ENCODE measurements at regions not wholly inside any gene's neighbourhood (a gene's known extent, or its start where the extent isn't known, plus 50 kb on each side); places are given as distances from the start of the nearest gene placed in this dataset.

DNA sequence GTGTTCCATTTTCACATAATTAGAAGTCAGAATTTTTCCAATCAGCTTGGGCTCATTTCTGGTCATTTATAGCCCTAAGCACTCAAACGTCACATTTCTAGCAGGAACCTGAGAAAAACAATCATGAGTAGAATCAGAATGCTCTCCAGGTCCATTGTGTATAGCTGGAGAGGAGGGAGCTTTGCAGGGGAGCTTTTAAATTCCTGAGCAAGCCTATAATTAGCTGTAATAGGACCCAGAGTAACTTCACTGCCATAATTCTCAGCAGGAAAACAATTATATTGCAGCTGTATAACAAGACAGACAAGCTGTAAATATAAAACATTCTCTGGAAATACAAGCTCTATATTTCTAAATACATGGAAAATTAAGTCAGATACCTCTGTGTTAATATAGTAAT is 637.6 kb upstream of the SGCD start:
- Histone ChIP-seq H4K20me1 (replicated peaks in 1 of 2; ENCODE audit: control insufficient read depth in 1 of 2, insufficient read depth in 2 of 2, low read length in 2 of 2) (no peaks in the 10 kb centered on the region), H3K79me2 (ENCODE audit: control insufficient read depth in 1 of 2, insufficient read depth in 2 of 2, low read length in 2 of 2) (no peaks in the 10 kb centered on the region), H4K5ac (ENCODE audit: insufficient read length, low read depth, low read length) (no peak overlapping the region), H2BK120ac (replicated peaks; ENCODE audit: low read depth, low read length) (no peak overlapping the region), H3K36me3 (ENCODE audit: control insufficient read depth in 2 of 4, insufficient read depth in 4 of 4, low read length in 3 of 4) (no peaks in the 10 kb centered on the region), H3K27ac (ENCODE audit: low read depth, low read length) (no peak overlapping the region), H3K4me2 (ENCODE audit: insufficient read depth in 1 of 2, low read depth in 2 of 2, low read length in 2 of 2) (no peak overlapping the region), H2AK5ac (ENCODE audit: low read depth, low read length) (no peak overlapping the region), H3K18ac (ENCODE audit: extremely low read depth, low read length) (no peak overlapping the region), H3K9me3 (ENCODE audit: insufficient read depth in 2 of 2, low read depth in 1 of 2, low read length in 1 of 2) (no peaks in the 10 kb centered on the region), H2BK15ac (ENCODE audit: low read length) (no peak overlapping the region), H2BK5ac (ENCODE audit: low read depth, low read length) (no peak overlapping the region), H3K23me2 (ENCODE audit: low read depth, low read length) (no peaks in the 10 kb centered on the region), H4K8ac (ENCODE audit: extremely low read depth, insufficient read depth, low read length) (no peak overlapping the region), H3K4me3 (ENCODE audit: extremely low read depth in 1 of 4, insufficient read depth in 2 of 4, low read depth in 3 of 4, low read length in 4 of 4) (no peak overlapping the region), H3K79me1 (ENCODE audit: low read depth, low read length) (no peaks in the 10 kb centered on the region), H3K4me1 (replicated peaks in 1 of 4; ENCODE audit: control insufficient read depth in 3 of 4, insufficient read depth in 4 of 4, low read length in 3 of 4) (no peaks in the 10 kb centered on the region), H3K14ac (ENCODE audit: insufficient read length) (no peak overlapping the region), H2BK20ac (ENCODE audit: low read length) (no peak overlapping the region), H3K9ac (replicated peaks in 1 of 4; ENCODE audit: extremely low read depth in 1 of 4, low read depth in 3 of 4, low read length in 3 of 4) (no peak overlapping the region), H3K56ac (replicated peaks; ENCODE audit: insufficient read length, low read depth, low read length) (no peak overlapping the region), H2AFZ (ENCODE audit: low read length) (no peak overlapping the region), H4K91ac (replicated peaks; ENCODE audit: insufficient read length, low read length) (no peak overlapping the region), H3K27me3 (replicated peaks in 1 of 4; ENCODE audit: control insufficient read depth in 3 of 4, extremely low read depth in 1 of 4, insufficient read depth in 3 of 4, low read length in 3 of 4) (no peaks in the 10 kb centered on the region), H3K23ac (ENCODE audit: insufficient read length) (no peak overlapping the region), H2BK12ac (ENCODE audit: low read depth, low read length) (no peak overlapping the region), H3K4ac (replicated peaks; ENCODE audit: insufficient read length, low read depth, low read length) (no peak overlapping the region)
- 89% methylated on average over 1 of the region's 1 CpG; no CpG with 5 or more reads in 1 of the 2 experiments for WGBS, 2 experiments (ENCODE audit: extremely low coverage in 1 of 2, insufficient coverage in 1 of 2, insufficient read length in 1 of 2, insufficient replicate concordance in 2 of 2, low coverage in 1 of 2, low lambda C conversion rate in 2 of 2, missing lambda C conversion rate in 1 of 2)
- CTCF ChIA-PET (ENCODE audit: partially characterized antibody), result interaction anchor here (1.1 to 2.2 kb wide), 2 partner anchors 11 to 34 kb away, joined by 3 to 12 read pairs; no protein-coding TSS in a partner anchor
- no peak for DNase-seq (ENCODE audit: low read depth in 1 of 2, low spot score in 2 of 2)
- TF ChIP-seq SIRT6 (IDR thresholded peaks at IDR 0.05; ENCODE audit: low read length), result no peak
- no peak for TF ChIP-seq KDM1A (IDR thresholded peaks at IDR 0.05; ENCODE audit: borderline replicate concordance, low read length)
- no peak for TF ChIP-seq RNF2 (IDR thresholded peaks at IDR 0.05; ENCODE audit: borderline replicate concordance, low read depth, low read length, missing control alignments, poor library complexity, severe bottlenecking)
- no peak for TF ChIP-seq CBX8 (IDR thresholded peaks at IDR 0.05; ENCODE audit: borderline replicate concordance, low read depth, low read length)
- TF ChIP-seq MAX (IDR thresholded peaks at IDR 0.05), result no peak
- TF ChIP-seq SP2 (IDR thresholded peaks at IDR 0.05; ENCODE audit: low read length), result no peak
- TF ChIP-seq GABPA (IDR thresholded peaks at IDR 0.05; ENCODE audit: borderline replicate concordance, insufficient read depth, low read length), result no peak
- TF ChIP-seq JUN (IDR thresholded peaks at IDR 0.05; ENCODE audit: low read depth, low read length), result no peak
- TF ChIP-seq SUZ12 (IDR thresholded peaks at IDR 0.05; ENCODE audit: low read length), result no peak
- TF ChIP-seq HDAC6 (IDR thresholded peaks at IDR 0.05; ENCODE audit: low read depth, low read length), result no peak
- no peak for TF ChIP-seq PHF8 (conservative IDR thresholded peaks at IDR 0.05; ENCODE audit: low read depth, low read length)
- TF ChIP-seq POLR2A (IDR thresholded peaks at IDR 0.05; ENCODE audit: control extremely low read depth in 1 of 2, low read depth in 2 of 2, low read length in 2 of 2), result no peak
- TF ChIP-seq YY1 (IDR thresholded peaks at IDR 0.05; ENCODE audit: low read depth, low read length), result no peak
- TF ChIP-seq SAP30 (IDR thresholded peaks at IDR 0.05; ENCODE audit: insufficient read depth, insufficient replicate concordance, low read length), result no peak
- no peak for FAIRE-seq
- POLR2A ChIA-PET (ENCODE audit: partially characterized antibody), result no interaction called here

Measured in H1 (cell line).